ENCODE measurements at regions not wholly inside any gene's neighbourhood (a gene's known extent, or its start where the extent isn't known, plus 50 kb on each side); places are given as distances from the start of the nearest gene placed in this dataset.

GRCh38 chr7:51869452-51869851, 552.8 kb upstream of the COBL start:
- Histone ChIP-seq H3F3A (ENCODE audit: low read depth) (no peaks in the 10 kb centered on the region), H3K27me3 (no peaks in the 10 kb centered on the region), H3K9me3 (ENCODE audit: low read depth) (no peaks in the 10 kb centered on the region), H3K79me2 (ENCODE audit: low read depth) (no peaks in the 10 kb centered on the region), H3K4me3 (no peak overlapping the region), H3K4me1 (no peaks in the 10 kb centered on the region), H3K36me3 (no peaks in the 10 kb centered on the region), H3K9ac (no peak overlapping the region), H3K4me2 (no peak overlapping the region), H4K20me1 (ENCODE audit: low read depth) (no peaks in the 10 kb centered on the region), H2AFZ (replicated peaks) (no peak overlapping the region), H3K27ac (no peak overlapping the region)
- no peak for DNase-seq (ENCODE audit: low spot score)
- TF ChIP-seq CTCF (IDR thresholded peaks at IDR 0.05) (no peak), EZH2 (IDR thresholded peaks at IDR 0.05) (no peak), EZH2phosphoT487 (IDR thresholded peaks at IDR 0.05) (no peak)
- Mint-ChIP-seq H3K9me3 (no peaks in the 10 kb centered on the region), H3K36me3 (no peaks in the 10 kb centered on the region), H3K4me1 (no peaks in the 10 kb centered on the region), H3K4me3 (no peak overlapping the region), H3K27me3 (ENCODE audit: insufficient read depth, low read depth) (peaks cover 3% of the 10 kb centered on the region), H3K27ac (no peak overlapping the region)

- H3K27me3 ChIP-seq, result no peaks in the 10 kb centered on the region
- no peak for DNase-seq (ENCODE audit: low spot score)
- TF ChIP-seq EZH2 (IDR thresholded peaks at IDR 0.05), result no peak
- no peak for TF ChIP-seq CTCF (IDR thresholded peaks at IDR 0.05)
- TF ChIP-seq EZH2phosphoT487 (IDR thresholded peaks at IDR 0.05), result no peak
- H3K27ac Mint-ChIP-seq, result no peak overlapping the region
- no peak overlapping the region for H3K9ac ChIP-seq
- H3K27ac ChIP-seq, result no peak overlapping the region
- H3F3A ChIP-seq (ENCODE audit: low read depth), result no peaks in the 10 kb centered on the region
- H3K9me3 Mint-ChIP-seq, result no peaks in the 10 kb centered on the region
- no peaks in the 10 kb centered on the region for H3K4me1 Mint-ChIP-seq
- H3K36me3 Mint-ChIP-seq, result no peaks in the 10 kb centered on the region
- H3K36me3 ChIP-seq, result no peaks in the 10 kb centered on the region
- H3K4me3 Mint-ChIP-seq, result no peak overlapping the region
- H3K4me1 ChIP-seq, result no peaks in the 10 kb centered on the region
- no peak overlapping the region for H2AFZ ChIP-seq (replicated peaks)
- H3K79me2 ChIP-seq (ENCODE audit: low read depth), result no peaks in the 10 kb centered on the region
- no peak overlapping the region for H3K4me3 ChIP-seq
- no peaks in the 10 kb centered on the region for H4K20me1 ChIP-seq (ENCODE audit: low read depth)
- H3K9me3 ChIP-seq (ENCODE audit: low read depth), result no peaks in the 10 kb centered on the region
- no peak overlapping the region for H3K4me2 ChIP-seq
- H3K27me3 Mint-ChIP-seq (ENCODE audit: insufficient read depth, low read depth), result peaks cover 3% of the 10 kb centered on the region
These were observed 550.5 kb upstream of the COBL start for GRCh38 chr7:51867117-51867516.

- H3K9ac ChIP-seq, result no peak overlapping the region
- Mint-ChIP-seq H3K9me3 (no peaks in the 10 kb centered on the region), H3K4me3 (no peak overlapping the region), H3K27ac (peak overlapping the region; percentile 17), H3K36me3 (no peaks in the 10 kb centered on the region), H3K4me1 (peaks cover 12% of the 10 kb centered on the region), H3K27me3 (ENCODE audit: insufficient read depth, low read depth) (peaks cover 2% of the 10 kb centered on the region)
- no peaks in the 10 kb centered on the region for H3K27me3 ChIP-seq
- no peaks in the 10 kb centered on the region for H3K79me2 ChIP-seq (ENCODE audit: low read depth)
- H3K4me3 ChIP-seq, result no peak overlapping the region
- H3F3A ChIP-seq (ENCODE audit: low read depth), result no peaks in the 10 kb centered on the region
- H3K9me3 ChIP-seq (ENCODE audit: low read depth), result no peaks in the 10 kb centered on the region
- no peaks in the 10 kb centered on the region for H3K4me1 ChIP-seq
- H4K20me1 ChIP-seq (ENCODE audit: low read depth), result no peaks in the 10 kb centered on the region
- TF ChIP-seq CTCF (IDR thresholded peaks at IDR 0.05) (no peak), EZH2phosphoT487 (IDR thresholded peaks at IDR 0.05) (no peak), EZH2 (IDR thresholded peaks at IDR 0.05) (no peak)
- H3K27ac ChIP-seq, result no peak overlapping the region
- H3K4me2 ChIP-seq, result no peak overlapping the region
- no peak overlapping the region for H2AFZ ChIP-seq (replicated peaks)
- no peaks in the 10 kb centered on the region for H3K36me3 ChIP-seq
- DNase-seq (ENCODE audit: low spot score), result no peak
These were observed 543.7 kb upstream of the COBL start for GRCh38 chr7:51860305-51860704.

All from neural progenitor cell (in vitro differentiated cells).